ENCODE measurements at regions not wholly inside any gene's neighbourhood (a gene's known extent, or its start where the extent isn't known, plus 50 kb on each side); places are given as distances from the start of the nearest gene placed in this dataset.

DNA sequence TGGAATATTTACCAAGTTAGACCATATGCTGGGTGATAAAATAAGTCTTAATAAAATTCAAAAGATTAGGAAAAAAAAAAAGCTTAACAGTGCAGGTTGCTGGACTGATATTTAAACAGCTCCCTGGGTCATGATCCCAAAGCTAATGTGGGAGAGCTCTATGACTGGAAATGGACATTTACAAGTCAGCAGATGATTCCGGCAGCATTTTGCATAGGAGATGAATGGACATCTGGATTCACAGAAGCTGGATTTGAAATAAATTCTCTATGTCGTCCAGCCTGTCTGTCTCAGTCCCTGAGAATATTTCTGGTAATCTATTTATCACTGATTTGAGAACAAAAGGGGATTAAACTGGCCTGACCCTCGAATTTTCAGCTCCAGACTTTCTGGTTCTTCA is 52.3 kb upstream of the KLHL25 start:
- no peak for DNase-seq

DNA sequence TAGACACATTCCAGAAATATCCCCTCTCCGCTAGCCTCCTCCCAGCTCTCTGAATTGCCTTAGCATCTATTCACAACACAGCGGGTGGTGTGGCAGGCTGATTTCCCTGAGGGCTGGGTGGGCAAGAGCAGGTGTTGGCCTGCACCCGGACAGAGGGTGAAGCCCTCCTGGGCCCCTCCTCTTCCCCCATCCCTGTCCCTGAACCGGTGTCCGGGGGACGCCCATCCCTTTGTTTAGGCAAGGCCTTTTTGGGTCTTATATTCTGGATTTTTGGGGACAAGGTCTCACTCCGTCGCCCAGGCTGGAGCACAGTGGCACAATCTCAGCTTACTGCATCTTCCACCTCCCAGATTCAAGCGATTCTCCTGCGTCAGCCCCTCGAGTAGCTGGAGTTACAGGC is 55.2 kb upstream of the KLHL25 start:
- no peak for DNase-seq

DNA sequence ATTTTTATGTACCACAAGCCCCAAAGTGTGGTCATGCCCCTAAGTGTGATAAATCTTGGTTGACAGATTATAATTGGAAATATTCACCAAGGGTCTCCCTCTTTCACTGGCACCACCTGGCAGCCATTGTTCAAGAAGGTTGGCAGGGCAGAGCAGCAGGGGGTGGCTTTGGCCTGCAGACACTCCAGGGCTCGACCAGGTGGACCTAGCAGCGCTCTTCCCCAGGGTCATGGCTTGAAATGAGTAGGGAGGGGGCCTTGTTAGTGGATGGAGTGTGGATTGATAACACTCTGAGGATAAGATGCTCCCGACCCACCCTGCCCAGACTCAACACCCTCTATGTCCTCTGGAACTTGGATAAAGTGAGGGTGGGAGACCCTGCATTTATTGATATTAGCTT is 58.2 kb upstream of the KLHL25 start:
- no peak for DNase-seq

DNA sequence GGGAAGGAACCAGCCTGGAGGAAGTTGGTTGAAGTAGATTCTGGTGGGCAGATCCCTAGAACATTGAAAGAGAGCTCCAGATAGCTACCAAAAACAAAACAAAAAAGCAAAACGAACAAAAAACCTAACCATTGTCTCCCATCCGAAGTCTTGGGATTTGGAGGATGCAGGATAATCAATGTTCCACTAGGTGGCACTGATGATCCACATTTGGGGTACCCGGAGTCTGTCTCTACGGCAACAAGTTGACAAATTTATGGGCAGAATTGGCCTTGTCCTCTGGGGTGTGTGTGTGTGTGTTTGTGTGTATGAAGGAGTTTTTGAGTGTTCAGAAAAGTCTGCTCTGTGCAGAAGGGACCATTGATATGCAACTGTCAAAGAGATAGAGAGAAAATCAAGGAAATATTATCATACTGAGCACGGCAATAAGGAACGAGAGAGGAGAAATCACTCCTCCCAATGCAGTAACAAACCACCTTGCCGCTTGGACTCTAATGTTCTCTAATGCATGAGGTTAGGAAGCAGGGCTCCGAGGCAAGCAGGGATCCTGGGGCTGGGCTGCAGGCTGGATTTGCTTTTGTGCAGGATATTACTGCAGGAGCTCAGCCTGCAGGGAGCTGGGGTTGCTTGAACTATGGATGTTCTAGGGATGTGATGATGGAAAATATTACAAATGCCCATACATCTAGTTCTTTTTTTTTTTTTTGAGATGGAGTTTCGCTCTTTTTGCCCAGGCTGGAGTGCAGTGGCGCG is 59.8 kb upstream of the KLHL25 start:
- DNase-seq, result peak; percentile 53

DNA sequence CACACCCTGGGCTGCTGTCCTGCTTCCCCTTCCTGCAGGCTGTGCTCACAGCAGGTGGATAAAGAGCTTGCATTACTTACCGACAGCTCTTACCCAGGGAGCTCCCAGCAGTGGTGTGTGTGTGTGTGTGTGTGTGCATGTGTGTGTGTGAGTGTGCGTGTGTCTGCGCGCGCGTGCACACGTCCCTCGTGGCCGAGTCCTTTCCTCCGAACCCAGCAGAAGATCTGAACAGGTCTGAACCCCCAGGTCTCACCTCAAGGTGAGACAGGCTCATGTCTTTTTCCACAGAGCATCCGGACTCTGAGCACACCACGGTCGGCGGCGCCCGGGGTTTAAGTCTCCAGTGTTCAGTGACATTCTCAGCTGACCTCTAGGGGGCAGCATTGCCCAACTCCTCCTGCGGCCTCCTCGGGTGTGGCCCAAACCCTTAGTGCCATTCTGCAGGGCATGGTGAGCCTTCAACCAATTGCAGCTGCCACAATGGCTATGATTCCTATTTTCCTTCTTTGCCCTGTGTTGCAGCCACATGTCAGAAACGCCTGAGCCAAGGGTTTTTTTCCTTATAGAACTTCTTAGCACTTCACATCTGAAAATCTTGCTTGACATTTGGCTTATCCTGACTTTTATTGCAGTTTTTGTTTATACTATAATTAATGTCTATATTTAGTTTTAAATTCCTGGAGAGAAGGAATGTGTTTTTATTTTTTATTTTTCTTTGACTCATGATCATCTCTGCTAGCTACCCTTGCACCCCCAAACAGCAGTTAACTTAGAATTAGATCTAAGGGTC is 64.1 kb upstream of the KLHL25 start:
- DNase-seq, result peak; percentile 57

DNA sequence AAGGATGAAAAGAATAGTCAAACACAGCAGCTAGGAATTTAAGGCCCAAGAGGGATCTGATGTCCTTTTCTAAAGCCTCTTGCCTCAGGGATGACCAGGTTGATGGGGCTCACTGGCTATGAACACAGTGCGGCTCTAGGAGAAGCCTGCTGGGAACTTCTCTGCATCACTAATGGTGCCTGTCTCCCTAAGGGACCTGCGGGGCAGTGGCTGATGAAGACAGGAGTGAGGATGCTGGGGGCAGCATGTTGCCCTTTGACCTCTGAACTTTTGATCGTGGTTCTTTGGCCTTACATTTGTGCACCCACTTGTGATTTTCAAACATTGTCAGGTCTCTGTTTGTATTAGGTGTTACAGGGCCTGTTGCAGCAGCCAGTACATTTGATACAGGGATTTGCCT is 64.9 kb upstream of the KLHL25 start:
- DNase-seq, result no peak

DNA sequence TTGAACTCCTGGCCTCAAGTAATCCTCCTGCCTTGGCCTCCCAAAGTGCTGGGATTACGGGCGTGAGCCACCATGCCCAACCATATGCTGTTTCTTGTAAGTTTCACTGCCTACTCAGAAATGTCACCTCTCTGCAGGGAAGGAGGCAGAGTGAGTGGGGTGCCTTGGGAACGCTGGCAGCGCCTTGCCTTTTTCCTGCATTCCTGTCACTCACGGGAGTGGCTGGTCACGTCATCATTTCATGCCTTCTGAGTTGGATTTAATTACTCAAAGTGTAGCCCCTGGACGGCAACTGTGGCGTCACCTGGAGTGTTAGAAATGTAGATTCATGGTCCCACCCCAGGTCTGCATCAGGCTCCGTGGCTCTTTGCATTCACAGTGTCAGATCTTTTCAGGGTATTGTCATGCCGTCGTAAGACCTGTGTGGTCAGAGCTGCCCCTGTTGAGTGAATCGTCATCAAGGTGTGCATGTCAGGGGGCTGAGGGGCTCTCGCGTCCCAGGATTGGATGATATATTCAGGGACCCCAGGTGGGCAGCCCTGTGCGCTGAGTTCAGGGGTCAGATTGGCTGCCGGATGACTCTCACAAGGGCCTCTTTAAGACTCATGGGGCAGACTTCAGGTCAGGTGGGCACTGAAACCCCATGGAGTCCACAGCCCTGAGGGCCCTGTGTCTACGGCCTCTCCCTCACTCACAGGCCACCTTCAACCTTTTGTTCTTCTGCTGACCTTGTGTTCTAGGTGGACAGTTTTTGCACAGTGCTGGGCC is 65.9 kb upstream of the KLHL25 start:
- DNase-seq, result no peak

DNA sequence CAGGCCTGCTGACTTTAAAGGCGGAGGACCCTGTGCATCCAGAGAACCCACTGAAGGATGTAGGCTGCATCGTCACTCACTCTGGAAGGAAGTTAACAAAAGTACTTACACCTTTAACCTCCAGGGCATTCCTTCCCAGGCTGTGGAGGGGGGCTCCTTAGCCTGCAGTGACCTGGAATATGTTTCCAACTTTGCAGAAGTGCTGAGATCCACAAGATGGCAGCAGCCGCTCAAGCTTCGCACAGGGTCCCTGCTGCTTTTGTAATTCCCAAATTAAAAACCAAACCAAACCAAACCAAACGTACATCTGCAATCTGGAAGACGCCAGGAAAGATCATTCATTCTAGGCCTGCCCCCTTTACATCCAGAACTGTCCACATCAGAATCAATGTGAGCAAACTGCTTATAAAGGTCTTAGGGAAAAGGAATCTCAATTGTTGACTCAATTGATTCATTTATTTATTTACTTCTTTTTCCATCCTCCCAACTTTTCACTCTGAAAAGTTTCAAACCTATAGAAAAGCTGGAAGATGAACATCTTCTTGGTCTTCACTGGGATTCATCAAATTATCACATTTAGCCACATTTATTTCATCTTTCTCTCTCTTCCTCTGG is 70.5 kb upstream of the KLHL25 start:
- no peak for DNase-seq

DNA sequence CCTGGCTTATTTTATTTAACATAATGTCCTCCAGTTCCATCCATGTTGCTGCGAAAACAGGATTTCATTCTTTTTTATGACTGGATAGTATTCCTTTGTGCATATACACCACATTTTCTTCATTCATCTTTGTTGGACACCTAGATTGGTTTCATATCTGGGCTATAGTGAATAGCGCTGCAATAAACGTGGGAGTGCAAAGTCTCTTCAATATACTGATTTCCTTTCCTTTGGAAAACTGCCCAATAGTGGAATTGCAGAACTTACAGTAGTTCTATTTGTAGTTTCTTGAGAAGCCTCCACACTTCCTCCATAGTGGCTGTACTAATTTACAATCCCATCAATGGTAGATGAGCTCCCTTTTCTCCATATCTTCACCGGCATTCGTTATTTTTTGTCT is 72.5 kb upstream of the KLHL25 start:
- DNase-seq, result no peak

DNA sequence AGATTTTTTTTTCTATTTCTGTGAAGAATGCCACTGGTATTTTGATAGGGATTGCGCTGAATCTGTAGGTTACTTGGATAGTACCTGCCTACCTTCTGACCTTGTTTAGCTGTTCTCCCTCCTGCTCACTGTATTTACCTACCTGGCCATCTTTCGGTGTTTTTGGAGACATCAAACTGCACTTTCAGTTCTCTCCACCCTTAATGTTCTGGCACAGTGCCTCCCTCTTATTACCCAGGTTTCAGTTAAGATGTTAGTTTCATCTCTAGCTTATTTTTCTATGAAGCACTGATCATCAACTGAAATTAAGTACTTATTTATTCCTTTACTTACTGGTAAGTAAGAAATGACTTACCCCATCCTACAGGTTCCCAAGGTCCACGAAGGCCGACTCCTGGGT is 74.4 kb upstream of the KLHL25 start:
- no peak for DNase-seq

DNA sequence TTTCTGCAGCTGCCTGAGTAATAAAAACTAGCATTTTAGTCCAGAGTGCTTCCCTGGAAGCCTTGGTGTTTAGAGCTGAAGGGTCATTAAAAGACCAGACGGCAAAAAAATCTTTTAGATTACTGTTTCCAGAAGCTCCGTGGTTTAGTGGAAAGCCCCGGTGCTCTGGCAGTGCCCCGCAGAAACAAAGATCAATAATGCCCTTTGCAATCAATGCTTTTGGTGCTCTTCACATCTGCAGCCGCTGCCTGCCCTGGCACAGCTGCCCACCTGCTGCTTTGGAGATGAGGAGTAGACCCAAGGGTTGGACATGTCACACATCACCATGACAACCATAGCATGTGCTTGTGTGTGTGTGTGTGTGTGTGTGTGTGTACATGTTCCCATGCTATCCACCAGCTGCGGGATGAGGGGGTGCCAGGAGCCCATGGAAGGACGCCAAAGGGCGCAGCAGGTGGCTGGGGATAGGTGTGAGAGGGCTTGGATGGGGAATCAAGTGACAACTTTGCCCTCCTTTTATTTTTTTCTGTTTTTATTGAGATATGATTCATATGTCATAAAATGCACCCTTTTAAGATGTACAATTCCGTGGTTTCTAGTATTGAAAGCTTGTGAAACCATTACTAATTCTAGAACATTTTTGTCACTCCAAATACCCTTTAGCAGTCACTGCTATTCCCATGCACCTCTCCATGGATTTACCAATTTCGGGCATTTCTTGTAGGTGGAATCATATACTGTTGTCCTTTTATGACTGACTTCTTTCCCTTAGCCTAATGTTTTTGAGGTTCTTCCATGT is 75.7 kb upstream of the KLHL25 start:
- DNase-seq, result no peak

DNA sequence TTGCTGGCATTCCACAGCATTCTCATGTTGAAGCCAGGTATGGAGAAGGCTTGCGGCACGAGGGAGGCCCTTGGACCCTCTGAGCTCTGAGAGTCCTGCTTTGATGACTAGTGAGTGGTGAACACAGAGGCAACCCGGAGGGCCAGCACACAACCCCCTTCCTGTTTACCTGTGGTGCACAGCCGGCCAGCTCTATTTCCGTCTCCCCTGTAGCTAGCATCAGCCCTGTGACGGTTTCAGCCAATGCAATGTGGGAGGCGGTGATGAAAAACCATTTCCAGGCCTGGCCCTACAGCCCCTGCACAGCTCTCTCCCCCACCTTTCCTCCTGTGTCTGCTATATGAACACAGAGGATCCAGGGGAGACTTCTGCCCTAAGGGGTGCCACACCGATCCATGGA is 76.8 kb upstream of the KLHL25 start:
- no peak for DNase-seq

DNA sequence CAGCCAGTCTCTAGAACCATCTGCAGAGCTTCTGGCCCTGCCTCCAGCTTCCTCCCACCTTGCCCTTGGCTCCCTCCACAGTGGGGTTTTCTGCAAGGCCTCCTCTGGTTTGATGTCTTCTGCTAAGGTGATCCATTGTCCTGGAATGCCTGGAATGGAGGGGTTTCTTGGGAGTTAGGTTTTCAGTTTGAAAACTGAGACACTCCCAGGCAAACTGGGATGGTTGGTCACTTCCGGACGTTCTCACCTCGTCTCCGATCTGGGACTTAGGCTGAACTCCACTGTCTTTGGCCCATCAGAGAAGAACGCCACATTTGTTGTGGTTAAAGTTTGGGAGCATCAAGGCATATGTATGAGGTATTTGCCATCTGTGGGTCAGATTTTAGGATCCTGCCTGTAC is 77.4 kb upstream of the KLHL25 start:
- DNase-seq, result no peak

DNA sequence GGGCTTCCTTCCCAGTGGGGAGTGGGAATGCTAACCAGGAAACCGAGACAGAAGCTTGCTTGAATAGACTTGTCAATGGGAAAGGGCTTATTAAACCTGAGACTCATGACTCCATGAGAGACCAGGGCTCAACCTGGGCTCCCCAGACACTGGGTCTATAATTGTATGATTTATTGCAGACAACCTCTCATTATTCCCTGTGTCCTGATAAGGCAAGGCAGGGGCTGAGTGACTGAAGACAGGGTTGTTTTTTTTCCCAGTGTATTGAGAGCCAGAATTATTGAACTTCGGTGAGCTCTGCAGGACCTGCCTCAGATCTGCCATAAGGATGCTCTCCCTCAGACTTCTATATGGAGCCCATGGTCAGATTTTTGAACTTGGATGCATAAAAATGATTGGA is 79.5 kb upstream of the KLHL25 start:
- DNase-seq, result no peak

DNA sequence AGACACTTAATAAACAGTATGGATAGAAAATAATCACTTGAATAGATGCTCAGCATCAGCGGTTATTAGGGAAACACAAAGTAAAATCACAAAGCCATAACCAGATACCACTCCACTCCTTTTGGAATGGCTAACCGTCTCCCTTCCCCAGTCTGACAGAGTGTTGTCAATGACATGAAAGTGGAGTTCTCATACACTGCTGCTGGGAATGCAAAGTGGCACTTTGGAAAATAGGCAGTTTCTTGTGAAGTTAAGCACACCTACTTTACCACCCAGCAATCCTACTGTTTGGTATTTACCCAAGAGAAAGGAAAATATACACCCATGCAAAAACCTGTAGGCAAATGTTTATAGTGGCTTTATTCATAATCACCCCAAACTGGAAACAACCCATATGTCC is 81.0 kb upstream of the KLHL25 start:
- DNase-seq, result no peak

DNA sequence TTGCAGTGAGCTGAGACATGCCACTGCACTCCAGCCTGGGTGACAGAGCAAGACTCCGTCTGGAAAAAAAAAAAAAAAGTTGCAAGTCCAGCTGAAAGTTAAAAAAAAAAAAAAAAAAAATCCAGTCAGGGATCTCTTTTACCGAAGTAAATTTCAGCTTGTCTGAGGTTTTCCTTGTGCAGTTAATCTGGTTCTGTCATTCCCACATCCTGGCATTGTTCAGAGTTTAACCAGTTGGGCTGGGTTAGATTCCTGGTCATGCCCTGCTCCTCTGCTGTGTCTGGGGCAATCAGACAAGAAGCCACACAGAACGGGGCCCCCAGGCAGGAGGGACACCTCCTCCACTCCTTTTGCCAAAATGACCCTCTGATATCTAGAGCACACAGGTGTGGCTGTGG is 84.1 kb upstream of the KLHL25 start:
- no peak for DNase-seq

DNA sequence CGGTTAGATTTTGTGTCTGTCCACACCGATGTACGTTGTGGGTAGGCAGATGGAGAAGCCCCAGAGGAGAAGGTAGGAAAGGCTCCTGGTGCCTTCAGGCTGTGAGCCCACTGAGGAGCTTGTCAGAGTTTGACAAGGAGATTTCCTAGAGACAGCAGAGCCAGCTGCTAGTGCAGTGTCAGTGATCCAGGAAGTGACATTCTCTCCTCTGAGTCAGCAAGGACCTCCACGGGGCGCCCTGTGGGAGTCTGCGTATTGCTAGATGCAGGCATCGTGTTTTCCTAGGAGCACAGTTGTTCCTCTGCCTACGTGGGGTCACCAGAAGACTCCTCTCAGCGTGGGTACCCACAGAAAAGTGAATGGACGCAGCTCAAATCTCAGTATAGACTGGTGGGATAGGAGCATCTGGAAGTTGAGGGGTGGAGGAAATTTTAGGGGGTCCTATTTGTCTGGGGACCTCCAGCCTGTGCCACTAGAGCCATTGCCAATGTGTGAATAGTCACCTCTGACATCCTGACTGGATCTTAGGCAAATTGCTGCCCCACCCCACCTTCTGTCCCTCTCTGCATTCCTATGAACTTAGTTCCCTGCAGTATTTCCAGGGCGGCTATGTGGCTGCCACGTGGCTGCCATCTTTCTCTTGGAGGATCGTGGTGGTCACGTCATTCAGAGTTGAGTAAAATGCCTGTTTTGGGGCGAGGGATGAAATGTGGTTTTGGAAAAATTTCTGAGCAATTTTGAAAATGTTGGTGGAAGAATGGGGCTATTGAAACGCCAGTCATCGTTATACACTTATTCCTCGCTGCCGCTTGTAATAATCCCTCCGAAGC is 84.8 kb upstream of the KLHL25 start:
- no peak for DNase-seq

DNA sequence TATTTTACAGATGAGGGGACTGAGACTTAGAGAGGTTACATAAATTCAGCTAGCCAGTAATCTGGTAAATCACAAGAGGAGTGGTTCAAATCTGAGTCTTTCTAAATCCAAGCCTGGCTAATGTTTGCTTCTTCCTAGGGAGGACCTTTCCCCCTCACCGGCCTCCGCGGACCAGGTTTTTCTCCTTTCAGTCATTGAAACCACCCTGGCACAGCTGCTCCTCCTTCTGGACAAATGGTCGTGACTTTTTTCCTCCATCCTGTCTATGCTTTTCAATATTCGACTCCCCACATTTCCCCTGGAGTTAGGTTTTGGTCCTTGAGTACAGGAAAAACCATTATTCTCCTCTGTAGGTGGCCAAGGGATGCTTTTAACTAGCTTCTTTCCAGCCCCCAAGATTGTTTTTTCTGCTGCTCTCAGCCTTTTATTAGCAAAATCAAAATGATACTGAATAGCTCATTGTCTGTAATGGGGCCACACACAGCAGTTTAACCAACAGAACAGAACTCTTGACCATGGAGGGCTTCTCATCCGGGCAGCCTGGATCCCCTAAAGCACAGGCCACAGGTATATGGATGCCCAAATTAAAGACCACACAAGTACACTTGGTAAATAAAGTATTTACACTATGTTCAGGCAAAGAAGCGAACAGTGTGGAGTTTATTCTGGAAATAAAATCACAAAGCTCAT is 85.9 kb upstream of the KLHL25 start:
- DNase-seq, result no peak

DNA sequence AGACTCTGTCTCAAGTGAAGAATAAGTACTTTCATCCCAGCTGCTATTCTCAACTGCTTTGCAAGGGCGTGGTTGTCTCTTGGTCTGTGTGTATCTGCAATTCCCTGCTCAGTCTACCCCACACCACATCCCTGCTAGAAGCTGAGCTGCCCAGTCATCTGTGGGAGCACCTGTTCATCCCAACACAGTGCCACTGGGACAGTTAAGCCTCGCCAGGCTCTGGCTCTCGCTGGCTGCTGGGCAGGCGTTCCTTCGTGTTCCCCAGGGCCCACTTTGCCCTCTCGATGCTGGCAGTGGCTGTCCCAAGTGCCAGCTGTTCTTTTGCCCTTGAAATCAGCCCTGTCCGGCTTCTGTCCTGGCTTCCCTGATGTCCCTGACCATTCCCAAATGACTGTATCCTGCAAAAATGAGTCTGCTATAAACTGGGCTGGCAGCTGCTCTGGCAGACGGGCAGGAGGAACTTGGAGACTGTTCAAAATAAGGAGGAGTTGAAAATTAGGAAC is 91.6 kb upstream of the KLHL25 start:
- DNase-seq, result no peak

DNA sequence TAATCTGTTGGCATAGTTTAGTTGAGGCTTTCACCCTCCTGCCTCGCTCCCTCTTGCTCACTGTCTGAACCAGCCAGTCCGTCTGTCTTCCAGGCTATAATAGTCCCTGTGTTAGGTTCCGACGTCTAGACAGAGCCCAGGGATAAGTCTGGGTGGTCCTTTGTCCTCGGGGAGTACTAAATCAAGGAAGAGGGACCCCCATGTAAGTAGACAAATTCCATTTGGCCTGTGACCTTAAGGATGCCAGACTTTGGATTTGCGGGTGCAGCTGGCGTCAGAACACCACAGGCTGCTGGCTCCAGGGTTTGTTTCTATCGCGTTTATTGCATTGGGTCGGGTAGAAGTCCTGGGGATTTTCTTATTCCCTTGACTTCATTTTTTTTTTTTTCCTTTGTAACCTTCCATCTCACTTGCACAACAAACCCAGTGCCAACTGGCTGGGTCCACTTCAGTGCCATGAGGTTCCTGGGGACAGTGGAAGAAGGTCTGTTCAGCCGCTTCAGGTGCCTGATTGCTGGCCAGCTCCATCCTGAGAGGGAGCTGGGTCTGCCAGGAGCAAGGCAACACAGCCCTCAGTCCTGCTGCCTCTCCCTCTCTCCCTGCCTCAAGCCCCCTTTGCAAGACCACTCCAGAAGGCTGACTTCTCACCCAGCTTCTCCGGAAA is 95.4 kb upstream of the KLHL25 start:
- no peak for DNase-seq

All from central memory CD4-positive, alpha-beta T cell (primary cell).